ENCODE measurements at regions not wholly inside any gene's neighbourhood (a gene's known extent, or its start where the extent isn't known, plus 50 kb on each side); places are given as distances from the start of the nearest gene placed in this dataset.

DNA sequence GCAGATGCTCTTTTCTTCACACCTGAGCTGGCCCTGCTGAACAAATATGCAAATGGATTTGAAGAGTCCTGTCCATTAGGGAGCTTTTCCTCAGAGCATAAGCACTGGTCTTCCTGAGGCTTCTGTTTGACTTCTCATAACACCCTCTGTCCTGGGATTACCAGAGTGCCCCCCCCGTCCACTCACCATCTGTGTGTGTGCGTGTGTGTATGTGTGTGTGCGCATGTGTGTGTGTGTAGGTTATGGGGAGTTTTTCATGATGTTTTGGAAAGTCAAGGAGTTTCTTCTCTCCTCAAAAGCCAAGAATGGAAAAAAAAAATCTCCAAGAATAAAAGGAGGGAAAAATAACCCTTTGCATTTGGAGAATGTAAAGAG lies 57.7 kb upstream of the COMTD1 start:
- no peak overlapping the region for H2BK20ac ChIP-seq (ENCODE audit: low read length)
- no peak overlapping the region for H3K4me3 ChIP-seq (ENCODE audit: extremely low read depth in 1 of 4, insufficient read depth in 2 of 4, low read depth in 3 of 4, low read length in 4 of 4)
- ChIA-PET POLR2A (ENCODE audit: partially characterized antibody) (interaction anchor here (0.9 kb wide), 1 partner anchor 9 kb away, joined by 4 read pairs; no protein-coding TSS in a partner anchor), CTCF (ENCODE audit: partially characterized antibody) (interaction anchor here (0.7 to 2.2 kb wide), 9 partner anchors 7 to 102 kb away, joined by 3 to 6 read pairs (median 3); no protein-coding TSS in a partner anchor)
- no peak overlapping the region for H3K9ac ChIP-seq (replicated peaks in 1 of 4; ENCODE audit: extremely low read depth in 1 of 4, low read depth in 3 of 4, low read length in 3 of 4)
- no peak overlapping the region for H3K27ac ChIP-seq (ENCODE audit: low read depth, low read length)
- H2BK120ac ChIP-seq (replicated peaks; ENCODE audit: low read depth, low read length) = no peak overlapping the region
- no peak overlapping the region for H2AFZ ChIP-seq (ENCODE audit: low read length)
- H3K79me2 ChIP-seq (ENCODE audit: control insufficient read depth in 1 of 2, insufficient read depth in 2 of 2, low read length in 2 of 2) = no peaks in the 10 kb centered on the region
- no peaks in the 10 kb centered on the region for H4K20me1 ChIP-seq (replicated peaks in 1 of 2; ENCODE audit: control insufficient read depth in 1 of 2, insufficient read depth in 2 of 2, low read length in 2 of 2)
- no peak overlapping the region for H3K56ac ChIP-seq (replicated peaks; ENCODE audit: insufficient read length, low read depth, low read length)
- no peak overlapping the region for H4K8ac ChIP-seq (ENCODE audit: extremely low read depth, insufficient read depth, low read length)
- H2AK5ac ChIP-seq (ENCODE audit: low read depth, low read length) = no peak overlapping the region
- DNase-seq (ENCODE audit: low read depth in 1 of 2, low spot score in 2 of 2) = no peak
- H4K5ac ChIP-seq (ENCODE audit: insufficient read length, low read depth, low read length) = no peak overlapping the region
- no peak overlapping the region for H3K23ac ChIP-seq (ENCODE audit: insufficient read length)
- no peaks in the 10 kb centered on the region for H3K36me3 ChIP-seq (ENCODE audit: control insufficient read depth in 2 of 4, insufficient read depth in 4 of 4, low read length in 3 of 4)
- WGBS, 2 experiments (ENCODE audit: extremely low coverage in 1 of 2, insufficient coverage in 1 of 2, insufficient read length in 1 of 2, insufficient replicate concordance in 2 of 2, low coverage in 1 of 2, low lambda C conversion rate in 2 of 2, missing lambda C conversion rate in 1 of 2) = 91% methylated on average over 3 of the region's 3 CpGs; no CpG with 5 or more reads in 1 of the 2 experiments
- H3K4me2 ChIP-seq (ENCODE audit: insufficient read depth in 1 of 2, low read depth in 2 of 2, low read length in 2 of 2) = no peak overlapping the region
- H3K79me1 ChIP-seq (ENCODE audit: low read depth, low read length) = no peaks in the 10 kb centered on the region
- no peaks in the 10 kb centered on the region for H3K9me3 ChIP-seq (ENCODE audit: insufficient read depth in 2 of 2, low read depth in 1 of 2, low read length in 1 of 2)
- H3K23me2 ChIP-seq (ENCODE audit: low read depth, low read length) = peaks cover 5% of the 10 kb centered on the region
- H3K27me3 ChIP-seq (replicated peaks in 1 of 4; ENCODE audit: control insufficient read depth in 3 of 4, extremely low read depth in 1 of 4, insufficient read depth in 3 of 4, low read length in 3 of 4) = peaks cover 5 to 36% (median 27%) of the 10 kb centered on the region in 4 experiments
- H2BK12ac ChIP-seq (ENCODE audit: low read depth, low read length) = no peak overlapping the region
- no peak overlapping the region for H2BK15ac ChIP-seq (ENCODE audit: low read length)
- no peak overlapping the region for H3K18ac ChIP-seq (ENCODE audit: extremely low read depth, low read length)
- H3K14ac ChIP-seq (ENCODE audit: insufficient read length) = no peak overlapping the region
- H2BK5ac ChIP-seq (ENCODE audit: low read depth, low read length) = no peak overlapping the region
- H3K4ac ChIP-seq (replicated peaks; ENCODE audit: insufficient read length, low read depth, low read length) = no peak overlapping the region
- no peak overlapping the region for H4K91ac ChIP-seq (replicated peaks; ENCODE audit: insufficient read length, low read length)
- FAIRE-seq = no peak
- no peaks in the 10 kb centered on the region for H3K4me1 ChIP-seq (replicated peaks in 1 of 4; ENCODE audit: control insufficient read depth in 3 of 4, insufficient read depth in 4 of 4, low read length in 3 of 4)
- TF ChIP-seq JUND (IDR thresholded peaks at IDR 0.05; ENCODE audit: low read length) (no peak), RBBP5 (IDR thresholded peaks at IDR 0.05; ENCODE audit: borderline replicate concordance, low read depth, low read length) (no peak), ASH2L (IDR thresholded peaks at IDR 0.05; ENCODE audit: low read length) (no peak), NRF1 (IDR thresholded peaks at IDR 0.05; ENCODE audit: low read depth, low read length) (no peak), CBX5 (IDR thresholded peaks at IDR 0.05; ENCODE audit: low read depth, low read length) (no peak), ZNF274 (IDR thresholded peaks at IDR 0.05; ENCODE audit: borderline replicate concordance, extremely low read depth, low read length) (no peak), BCL11A (IDR thresholded peaks at IDR 0.05; ENCODE audit: low read depth in 2 of 2, low read length in 2 of 2) (no peak), CHD2 (IDR thresholded peaks at IDR 0.05; ENCODE audit: low read length) (no peak), KDM1A (IDR thresholded peaks at IDR 0.05; ENCODE audit: borderline replicate concordance, low read length) (no peak), GTF2F1 (IDR thresholded peaks at IDR 0.05; ENCODE audit: borderline replicate concordance, low read depth, low read length) (no peak)
- TF ChIP-seq, protein P1, sequence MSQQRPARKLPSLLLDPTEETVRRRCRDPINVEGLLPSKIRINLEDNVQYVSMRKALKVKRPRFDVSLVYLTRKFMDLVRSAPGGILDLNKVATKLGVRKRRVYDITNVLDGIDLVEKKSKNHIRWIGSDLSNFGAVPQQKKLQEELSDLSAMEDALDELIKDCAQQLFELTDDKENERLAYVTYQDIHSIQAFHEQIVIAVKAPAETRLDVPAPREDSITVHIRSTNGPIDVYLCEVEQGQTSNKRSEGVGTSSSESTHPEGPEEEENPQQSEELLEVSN (IDR thresholded peaks at IDR 0.05) = no peak
- TF ChIP-seq, protein P2, sequence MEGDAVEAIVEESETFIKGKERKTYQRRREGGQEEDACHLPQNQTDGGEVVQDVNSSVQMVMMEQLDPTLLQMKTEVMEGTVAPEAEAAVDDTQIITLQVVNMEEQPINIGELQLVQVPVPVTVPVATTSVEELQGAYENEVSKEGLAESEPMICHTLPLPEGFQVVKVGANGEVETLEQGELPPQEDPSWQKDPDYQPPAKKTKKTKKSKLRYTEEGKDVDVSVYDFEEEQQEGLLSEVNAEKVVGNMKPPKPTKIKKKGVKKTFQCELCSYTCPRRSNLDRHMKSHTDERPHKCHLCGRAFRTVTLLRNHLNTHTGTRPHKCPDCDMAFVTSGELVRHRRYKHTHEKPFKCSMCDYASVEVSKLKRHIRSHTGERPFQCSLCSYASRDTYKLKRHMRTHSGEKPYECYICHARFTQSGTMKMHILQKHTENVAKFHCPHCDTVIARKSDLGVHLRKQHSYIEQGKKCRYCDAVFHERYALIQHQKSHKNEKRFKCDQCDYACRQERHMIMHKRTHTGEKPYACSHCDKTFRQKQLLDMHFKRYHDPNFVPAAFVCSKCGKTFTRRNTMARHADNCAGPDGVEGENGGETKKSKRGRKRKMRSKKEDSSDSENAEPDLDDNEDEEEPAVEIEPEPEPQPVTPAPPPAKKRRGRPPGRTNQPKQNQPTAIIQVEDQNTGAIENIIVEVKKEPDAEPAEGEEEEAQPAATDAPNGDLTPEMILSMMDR (IDR thresholded peaks at IDR 0.05; ENCODE audit: control extremely low read depth in 1 of 3, insufficient read depth in 1 of 3, low read depth in 1 of 3, low read length in 3 of 3) = no peak
